ENCODE measurements at regions not wholly inside any gene's neighbourhood (a gene's known extent, or its start where the extent isn't known, plus 50 kb on each side); places are given as distances from the start of the nearest gene placed in this dataset.

GRCh38 chr1:242738702-242739645, 214.5 kb upstream of the PLD5 start:
- no peak overlapping the region for H2AFZ ChIP-seq (ENCODE audit: low read length)
- ATAC-seq, result no peak
- no peak overlapping the region for H3K27ac ChIP-seq (ENCODE audit: extremely low read length, insufficient read depth, low read length)
- H3K9me3 ChIP-seq (ENCODE audit: low read length), result peaks cover 6% of the 10 kb centered on the region; the same call in 1 of the 2 replicates
- in situ Hi-C loops (cut with HindIII; ENCODE audit: extremely low pct_ligation_motif_present, low pct_unique_long_range_greater_than_20kb), result no loop called here
- no peaks in the 10 kb centered on the region for H3K4me1 ChIP-seq (ENCODE audit: insufficient read depth, low read length)
- H3K4me2 ChIP-seq (ENCODE audit: low read depth, low read length), result no peak overlapping the region
- intact Hi-C loops (cut with micrococcal nuclease; ENCODE audit: unreplicated experiment), result no loop called here
- no peaks in the 10 kb centered on the region for H4K20me1 ChIP-seq (ENCODE audit: insufficient read depth, low read length)
- CTCF ChIA-PET (ENCODE audit: low intra/inter-chr PET ratio, low total read pairs), result no interaction called here
- POLR2A ChIA-PET, result no interaction called here
- no peak overlapping the region for H3K4me3 ChIP-seq (replicated peaks in 1 of 3; ENCODE audit: insufficient read depth in 1 of 3, low read depth in 2 of 3, low read length in 3 of 3)
- FAIRE-seq, result no peak
- H3K27me3 ChIP-seq (ENCODE audit: control insufficient read depth in 1 of 2, insufficient read depth in 2 of 2, low read length in 2 of 2), result no peaks in the 10 kb centered on the region; a peak in 1 of 5 replicates
- WGBS (ENCODE audit: low lambda C conversion rate), result 16% methylated on average over 9 of the region's 9 CpGs
- H3K9ac ChIP-seq (ENCODE audit: insufficient read depth, low read depth, low read length), result no peak overlapping the region
- no TSS peak for BruUV-seq (replicated peaks)
- H3K79me2 ChIP-seq (ENCODE audit: insufficient read depth, low read length), result no peaks in the 10 kb centered on the region
- DNase-seq (ENCODE audit: low spot score), result no peak
- H3K36me3 ChIP-seq (replicated peaks in 1 of 2; ENCODE audit: control insufficient read depth in 1 of 2, insufficient read depth in 2 of 2, low read length in 2 of 2), result no peaks in the 10 kb centered on the region
- TF ChIP-seq MAFK (conservative IDR thresholded peaks at IDR 0.05 in 1 of 2, IDR thresholded peaks at IDR 0.05 in 1 of 2; ENCODE audit: low read length in 2 of 2), result peak; percentile 35 to 81; a peak in 3 of 4 replicates
- peak; percentile 72 for TF ChIP-seq MAFF (IDR thresholded peaks at IDR 0.05; ENCODE audit: low read depth, low read length)
- TF ChIP-seq THRA (CRISPR knock-in tag; IDR thresholded peaks at IDR 0.05; ENCODE audit: borderline replicate concordance), result no peak
- TF ChIP-seq ZNF496 (CRISPR knock-in tag; IDR thresholded peaks at IDR 0.05; ENCODE audit: insufficient replicate concordance), result no peak
- no peak for TF ChIP-seq MTF2 (CRISPR knock-in tag; IDR thresholded peaks at IDR 0.05; ENCODE audit: borderline replicate concordance)
- TF ChIP-seq TARDBP (CRISPR knock-in tag; IDR thresholded peaks at IDR 0.05), result no peak
- no peak for TF ChIP-seq ZNF574 (CRISPR knock-in tag; IDR thresholded peaks at IDR 0.05)
- no peak for TF ChIP-seq ZNF263 (CRISPR knock-in tag; IDR thresholded peaks at IDR 0.05)
- no peak for TF ChIP-seq TFDP1 (CRISPR knock-in tag; IDR thresholded peaks at IDR 0.05; ENCODE audit: borderline replicate concordance)
- no peak for TF ChIP-seq HIVEP1 (CRISPR knock-in tag; IDR thresholded peaks at IDR 0.05)
